ENCODE measurements at regions not wholly inside any gene's neighbourhood (a gene's known extent, or its start where the extent isn't known, plus 50 kb on each side); places are given as distances from the start of the nearest gene placed in this dataset.

- no peak for DNase-seq
These were observed 134.4 kb upstream of the KCNH8 start for GRCh38 chr3:19013879-19014278.

GRCh38 chr3:19012846-19013245 is 135.5 kb upstream of the KCNH8 start:
- H3K27me3 ChIP-seq: no peaks in the 10 kb centered on the region
- 68 to 77% methylated on average over 3 of the region's 3 CpGs for WGBS, 2 donors
- H3K9me3 ChIP-seq: no peaks in the 10 kb centered on the region
- no peak for DNase-seq
- no peak overlapping the region for H3K4me3 ChIP-seq
- no peaks in the 10 kb centered on the region for H3K36me3 ChIP-seq
- TF ChIP-seq POLR2A (IDR thresholded peaks at IDR 0.05) (no peak), CTCF (IDR thresholded peaks at IDR 0.05) (no peak)
- no peaks in the 10 kb centered on the region for H3K4me1 ChIP-seq
- intact Hi-C loops (cut with DNase I): no loop called here
- H3K27ac ChIP-seq: no peak overlapping the region

More at GRCh38 chr3:19013879-19014278, 134.4 kb upstream of the KCNH8 start:
- no peaks in the 10 kb centered on the region for H3K4me1 ChIP-seq
- no peak overlapping the region for H3K4me3 ChIP-seq
- intact Hi-C loops (cut with DNase I): no loop called here
- 53 to 55% methylated on average over 1 of the region's 1 CpG for WGBS, 2 donors
- no peaks in the 10 kb centered on the region for H3K9me3 ChIP-seq
- no peaks in the 10 kb centered on the region for H3K27me3 ChIP-seq
- TF ChIP-seq CTCF (IDR thresholded peaks at IDR 0.05): no peak
- TF ChIP-seq POLR2A (IDR thresholded peaks at IDR 0.05): no peak
- no peak overlapping the region for H3K27ac ChIP-seq
- no peaks in the 10 kb centered on the region for H3K36me3 ChIP-seq

- H3K4me1 ChIP-seq: no peaks in the 10 kb centered on the region
- TF ChIP-seq POLR2A (IDR thresholded peaks at IDR 0.05) (no peak), CTCF (IDR thresholded peaks at IDR 0.05) (no peak)
- intact Hi-C loops (cut with DNase I): no loop called here
- no peak overlapping the region for H3K4me3 ChIP-seq
- H3K27ac ChIP-seq: no peak overlapping the region
- H3K27me3 ChIP-seq: no peaks in the 10 kb centered on the region
- no peaks in the 10 kb centered on the region for H3K9me3 ChIP-seq
- no peaks in the 10 kb centered on the region for H3K36me3 ChIP-seq
- WGBS, 2 donors: 25 to 44% methylated on average over 1 of the region's 1 CpG
- no peak for DNase-seq
These were observed 145.7 kb upstream of the KCNH8 start for GRCh38 chr3:19002606-19003005.

GRCh38 chr3:18998069-18998468 is 150.2 kb upstream of the KCNH8 start:
- no peaks in the 10 kb centered on the region for H3K9me3 ChIP-seq
- no peak overlapping the region for H3K27ac ChIP-seq
- WGBS, 2 donors: 70% methylated on average over 4 of the region's 4 CpGs
- H3K4me3 ChIP-seq: no peak overlapping the region
- H3K36me3 ChIP-seq: no peaks in the 10 kb centered on the region
- TF ChIP-seq CTCF (IDR thresholded peaks at IDR 0.05) (no peak), POLR2A (IDR thresholded peaks at IDR 0.05) (no peak)
- no peaks in the 10 kb centered on the region for H3K27me3 ChIP-seq
- DNase-seq: no peak
- no peaks in the 10 kb centered on the region for H3K4me1 ChIP-seq
- intact Hi-C loops (cut with DNase I): no loop called here

- TF ChIP-seq POLR2A (IDR thresholded peaks at IDR 0.05) (no peak), CTCF (IDR thresholded peaks at IDR 0.05) (no peak)
- H3K36me3 ChIP-seq: no peaks in the 10 kb centered on the region
- no peaks in the 10 kb centered on the region for H3K27me3 ChIP-seq
- H3K4me3 ChIP-seq: no peak overlapping the region
- no peak overlapping the region for H3K27ac ChIP-seq
- no peaks in the 10 kb centered on the region for H3K9me3 ChIP-seq
- intact Hi-C loops (cut with DNase I): no loop called here
- H3K4me1 ChIP-seq: peaks cover 0 to 9% (median 0%) of the 10 kb centered on the region in 3 donors
- 76 to 100% methylated on average over 1 of the region's 1 CpG for WGBS, 2 donors
- DNase-seq: no peak
These were observed 155.6 kb upstream of the KCNH8 start for GRCh38 chr3:18992709-18993108.

All from esophagus squamous epithelium (tissue), 5 donors.